Kidney epithelial cell (primary cell): ENCODE measurements at regions not wholly inside any gene's neighbourhood (a gene's known extent, or its start where the extent isn't known, plus 50 kb on each side); places are given as distances from the start of the nearest gene placed in this dataset.

Experiments
- DNase-seq: peaks from one replicate; pipeline ENCODE4 v3.0.0-alpha.2; 2010; ENCODE audit warnings: low read depth
- H3K27me3 ChIP-seq: 2 replicates; pipeline ENCODE4 v1.6.0; 2011; ENCODE audit warnings: low read length; ENCODE audit not compliant: control insufficient read depth, insufficient read depth
- H3K36me3 ChIP-seq: 2 replicates; pipeline ENCODE4 v1.5.1; 2011; ENCODE audit warnings: low read length; ENCODE audit not compliant: control insufficient read depth, insufficient read depth
- H3K4me3 ChIP-seq: 2 replicates; pipeline ENCODE4 v1.5.1; 2011; ENCODE audit warnings: low read depth, mild to moderate bottlenecking, control low read depth, low read length
- TF ChIP-seq, protein P1 (sequence below): IDR thresholded peaks from 2 replicates; pipeline ENCODE4 v1.5.1; 2011; ENCODE audit warnings: mild to moderate bottlenecking, moderate library complexity, low read length, control low read depth, inconsistent platforms; ENCODE audit not compliant: insufficient read depth, poor library complexity, severe bottlenecking

GRCh38 chr21:28865488-28866186, 127.0 kb downstream of the LTN1 start:
- TF ChIP-seq, protein P1, sequence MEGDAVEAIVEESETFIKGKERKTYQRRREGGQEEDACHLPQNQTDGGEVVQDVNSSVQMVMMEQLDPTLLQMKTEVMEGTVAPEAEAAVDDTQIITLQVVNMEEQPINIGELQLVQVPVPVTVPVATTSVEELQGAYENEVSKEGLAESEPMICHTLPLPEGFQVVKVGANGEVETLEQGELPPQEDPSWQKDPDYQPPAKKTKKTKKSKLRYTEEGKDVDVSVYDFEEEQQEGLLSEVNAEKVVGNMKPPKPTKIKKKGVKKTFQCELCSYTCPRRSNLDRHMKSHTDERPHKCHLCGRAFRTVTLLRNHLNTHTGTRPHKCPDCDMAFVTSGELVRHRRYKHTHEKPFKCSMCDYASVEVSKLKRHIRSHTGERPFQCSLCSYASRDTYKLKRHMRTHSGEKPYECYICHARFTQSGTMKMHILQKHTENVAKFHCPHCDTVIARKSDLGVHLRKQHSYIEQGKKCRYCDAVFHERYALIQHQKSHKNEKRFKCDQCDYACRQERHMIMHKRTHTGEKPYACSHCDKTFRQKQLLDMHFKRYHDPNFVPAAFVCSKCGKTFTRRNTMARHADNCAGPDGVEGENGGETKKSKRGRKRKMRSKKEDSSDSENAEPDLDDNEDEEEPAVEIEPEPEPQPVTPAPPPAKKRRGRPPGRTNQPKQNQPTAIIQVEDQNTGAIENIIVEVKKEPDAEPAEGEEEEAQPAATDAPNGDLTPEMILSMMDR, result no peak
- Histone ChIP-seq H3K36me3 (no peaks in the 10 kb centered on the region), H3K4me3 (no peak overlapping the region), H3K27me3 (no peaks in the 10 kb centered on the region)
- no peak for DNase-seq

GRCh38 chr21:28858424-28858823, 134.3 kb downstream of the LTN1 start:
- no peaks in the 10 kb centered on the region for H3K36me3 ChIP-seq
- no peaks in the 10 kb centered on the region for H3K27me3 ChIP-seq
- TF ChIP-seq, protein P1, result no peak
- DNase-seq, result no peak
- H3K4me3 ChIP-seq, result no peak overlapping the region

DNA sequence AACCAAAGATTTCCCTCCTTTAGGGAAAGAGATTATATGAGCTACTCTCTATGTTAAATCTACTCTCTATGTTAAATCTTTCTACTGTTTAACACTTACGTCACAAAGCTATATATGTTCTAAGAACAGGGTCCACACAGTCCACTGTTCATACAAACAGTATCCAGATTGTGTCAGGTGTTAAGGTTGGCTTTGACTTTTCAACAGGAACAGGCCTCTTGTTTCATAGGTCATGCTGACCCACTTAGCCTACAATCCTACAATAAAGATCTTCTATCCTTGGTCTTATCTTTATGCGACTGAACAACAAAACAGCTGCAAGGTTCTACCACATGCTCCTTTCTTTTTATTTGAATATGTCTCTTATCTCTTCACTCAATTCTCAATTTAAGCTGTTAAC, 134.9 kb downstream of the LTN1 start:
- TF ChIP-seq, protein P1, result no peak
- no peak for DNase-seq
- H3K36me3 ChIP-seq, result no peaks in the 10 kb centered on the region
- H3K27me3 ChIP-seq, result no peaks in the 10 kb centered on the region
- no peak overlapping the region for H3K4me3 ChIP-seq

GRCh38 chr21:28856588-28857250, 136.0 kb downstream of the LTN1 start:
- no peaks in the 10 kb centered on the region for H3K36me3 ChIP-seq
- H3K27me3 ChIP-seq, result no peaks in the 10 kb centered on the region
- TF ChIP-seq, protein P1, result no peak
- no peak for DNase-seq
- H3K4me3 ChIP-seq, result no peak overlapping the region

- TF ChIP-seq, protein P1, result no peak
- Histone ChIP-seq H3K27me3 (no peaks in the 10 kb centered on the region), H3K36me3 (no peaks in the 10 kb centered on the region), H3K4me3 (no peak overlapping the region)
- no peak for DNase-seq
Observed at GRCh38 chr21:28852706-28853105, 140.0 kb downstream of the LTN1 start.
